Loucy (cell line): ENCODE measurements at regions not wholly inside any gene's neighbourhood (a gene's known extent, or its start where the extent isn't known, plus 50 kb on each side); places are given as distances from the start of the nearest gene placed in this dataset.

Experiments used
- CTCF ChIP-seq: fragments of 200-600 bp; sonication (generic); conservative IDR thresholded peaks from 2 replicates; pipeline ENCODE4 v1.5.1; 2014; ENCODE audit warnings: mild to moderate bottlenecking, antibody characterized with exemption, low read length
- EZH2phosphoT487 ChIP-seq: fragments of 200-600 bp; IDR thresholded peaks from 2 replicates; pipeline ENCODE4 v1.6.1; 2018; ENCODE audit warnings: antibody characterized with exemption, mild to moderate bottlenecking, moderate library complexity, borderline replicate concordance

DNA sequence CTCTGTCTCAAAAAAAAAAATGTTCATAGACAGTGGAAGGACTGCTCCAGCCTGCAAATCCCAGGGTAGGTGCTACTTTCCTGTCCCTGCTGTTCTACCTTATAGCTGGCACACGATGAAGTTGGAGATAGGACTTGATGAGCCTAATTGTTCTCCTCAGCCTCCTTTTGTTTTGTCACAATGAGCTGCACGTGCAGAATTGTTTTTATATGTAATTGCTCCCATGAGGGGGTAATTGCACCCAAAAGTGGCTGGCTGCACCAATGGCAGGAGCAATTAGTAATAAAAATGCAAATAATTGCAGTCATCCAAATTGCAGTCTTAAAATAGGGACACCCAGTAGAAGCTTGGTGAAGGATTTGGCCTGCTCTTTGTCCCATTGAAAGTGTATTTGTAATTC lies 63.0 kb upstream of the PFN2 start:
- TF ChIP-seq CTCF (no peak), EZH2phosphoT487 (no peak)
